GM19238 (cell line): ENCODE measurements at regions not wholly inside any gene's neighbourhood (a gene's known extent, or its start where the extent isn't known, plus 50 kb on each side); places are given as distances from the start of the nearest gene placed in this dataset.

Experiments
- DNase-seq: peaks from one replicate; pipeline ENCODE4 v3.0.0; 2011; ENCODE audit warnings: low spot score; ENCODE audit not compliant: insufficient read length

- DNase-seq, result no peak
Measured at GRCh38 chr12:107888789-107889188, 114.3 kb downstream of the ASCL4 start.

- DNase-seq, result no peak
Measured at GRCh38 chr12:107891967-107892366, 117.5 kb downstream of the ASCL4 start.

- no peak for DNase-seq
Measured at GRCh38 chr12:107894589-107894988, 120.1 kb downstream of the ASCL4 start.

GRCh38 chr12:107895966-107896365, 121.5 kb downstream of the ASCL4 start:
- no peak for DNase-seq

GRCh38 chr12:107900588-107900987, 126.1 kb downstream of the ASCL4 start:
- DNase-seq, result no peak

- peak; percentile 63 for DNase-seq
Measured at GRCh38 chr12:107903341-107904061, 129.0 kb downstream of the ASCL4 start.

- no peak for DNase-seq
Measured at GRCh38 chr12:107906707-107907106, 132.2 kb downstream of the ASCL4 start.

GRCh38 chr12:107912421-107913004, 138.0 kb downstream of the ASCL4 start:
- DNase-seq, result peak; percentile 49

GRCh38 chr12:107914460-107914977, 140.0 kb downstream of the ASCL4 start:
- DNase-seq, result no peak

- DNase-seq, result peak; percentile 24
Measured at GRCh38 chr12:107917912-107918800, 143.7 kb downstream of the ASCL4 start.

GRCh38 chr12:107921062-107921461, 146.6 kb downstream of the ASCL4 start:
- no peak for DNase-seq

- no peak for DNase-seq
Measured at GRCh38 chr12:107925125-107925524, 150.6 kb downstream of the ASCL4 start.

- no peak for DNase-seq
Measured at GRCh38 chr12:107929436-107929835, 154.9 kb downstream of the ASCL4 start.

GRCh38 chr12:107931761-107932160, 157.3 kb downstream of the ASCL4 start:
- no peak for DNase-seq

GRCh38 chr12:107938446-107938845, 163.9 kb downstream of the ASCL4 start:
- DNase-seq, result no peak

- no peak for DNase-seq
Measured at GRCh38 chr12:107948391-107948945, 174.0 kb downstream of the ASCL4 start.

GRCh38 chr12:107951024-107951423, 176.5 kb downstream of the ASCL4 start:
- no peak for DNase-seq

- no peak for DNase-seq
Measured at GRCh38 chr12:107955966-107956643, 173.0 kb upstream of the WSCD2 start.

GRCh38 chr12:107957459-107957858, 171.6 kb upstream of the WSCD2 start:
- DNase-seq, result no peak

- DNase-seq, result no peak
Measured at GRCh38 chr12:107963635-107964034, 165.5 kb upstream of the WSCD2 start.

GRCh38 chr12:107967170-107967569, 161.9 kb upstream of the WSCD2 start:
- no peak for DNase-seq
